Mesendoderm (in vitro differentiated cells): ENCODE measurements at regions not wholly inside any gene's neighbourhood (a gene's known extent, or its start where the extent isn't known, plus 50 kb on each side); places are given as distances from the start of the nearest gene placed in this dataset.

ENCODE experiments used
- DNase-seq: peaks from one replicate; pipeline ENCODE4 v3.0.0; 2013
- H2AK5ac ChIP-seq: 2 replicates; pipeline ENCODE4 v1.6.1; 2013; ENCODE audit warnings: low read length, inconsistent platforms
- H2BK120ac ChIP-seq: 2 replicates; pipeline ENCODE4 v1.6.1; 2013; ENCODE audit warnings: low read depth, mild to moderate bottlenecking, low read length, moderate library complexity, mixed read lengths
- H2BK15ac ChIP-seq: replicated peaks from 2 replicates; pipeline ENCODE4 v1.6.1; 2013; ENCODE audit warnings: low read depth, mild to moderate bottlenecking, moderate library complexity
- H2BK5ac ChIP-seq: 2 replicates; pipeline ENCODE4 v1.6.1; 2013; ENCODE audit warnings: low read length, inconsistent platforms
- H3K18ac ChIP-seq: 2 replicates; pipeline ENCODE4 v1.6.1; 2013; ENCODE audit warnings: mild to moderate bottlenecking, low read length, mixed read lengths
- H3K23ac ChIP-seq: one replicate; pipeline ENCODE4 v1.6.1; 2013; ENCODE audit warnings: low read length
- H3K27ac ChIP-seq: 2 replicates; pipeline ENCODE4 v1.5.1; 2013; ENCODE audit warnings: low read depth, mild to moderate bottlenecking, inconsistent platforms, low read length, moderate library complexity
- H3K27me3 ChIP-seq: 2 replicates; pipeline ENCODE4 v1.6.1; 2013; ENCODE audit warnings: low read length, control low read depth, mild to moderate bottlenecking, inconsistent platforms; ENCODE audit not compliant: insufficient read depth, poor library complexity
- H3K36me3 ChIP-seq: 2 replicates; pipeline ENCODE4 v1.6.1; 2013; ENCODE audit warnings: low read length, inconsistent platforms; ENCODE audit not compliant: control insufficient read depth, insufficient read depth
- H3K4ac ChIP-seq: one replicate; pipeline ENCODE4 v1.6.1; 2013; ENCODE audit warnings: low read depth, mild to moderate bottlenecking, low read length, moderate library complexity
- H3K4me1 ChIP-seq: 2 replicates; pipeline ENCODE4 v1.6.1; 2013; ENCODE audit warnings: low read depth, low read length, inconsistent platforms; ENCODE audit not compliant: control insufficient read depth
- H3K4me2 ChIP-seq: 2 replicates; pipeline ENCODE4 v1.6.1; 2013; ENCODE audit warnings: low read length
- H3K4me3 ChIP-seq: 2 replicates; pipeline ENCODE4 v1.5.1; 2013; ENCODE audit warnings: mild to moderate bottlenecking, low read length
- H3K56ac ChIP-seq: one replicate; pipeline ENCODE4 v1.6.1; 2013; ENCODE audit warnings: low read length
- H3K79me1 ChIP-seq: 2 replicates; pipeline ENCODE4 v1.6.1; 2013; ENCODE audit warnings: low read length, inconsistent platforms
- H3K79me2 ChIP-seq: 2 replicates; pipeline ENCODE4 v1.6.1; 2013; ENCODE audit warnings: mild to moderate bottlenecking, low read length; ENCODE audit not compliant: control insufficient read depth, insufficient read depth
- H3K9ac ChIP-seq: 2 replicates; pipeline ENCODE4 v1.6.1; 2013; ENCODE audit warnings: low read length, inconsistent platforms
- H4K5ac ChIP-seq: one replicate; pipeline ENCODE4 v1.6.1; 2013; ENCODE audit warnings: low read length
- H4K8ac ChIP-seq: one replicate; pipeline ENCODE4 v1.6.1; 2013; ENCODE audit warnings: low read depth, mild to moderate bottlenecking, control low read depth, low read length, moderate library complexity
- WGBS: extraction: QIAGEN DNeasy Blood & Tissue Kit; methylation state at CpG from one replicate; pipeline ENCODE4 v1.1.7; 2013; ENCODE audit warnings: low lambda C conversion rate, missing lambda C conversion rate; ENCODE audit not compliant: insufficient coverage; ENCODE audit errors: extremely low coverage; 5-methylcytosine and 5-hydroxymethylcytosine counted together

GRCh38 chr1:192067360-192067759, 90.9 kb upstream of the RGS18 start:
- Histone ChIP-seq H3K56ac (no peak overlapping the region), H3K9ac (no peak overlapping the region), H4K5ac (no peak overlapping the region), H3K27me3 (no peaks in the 10 kb centered on the region), H3K4me2 (no peak overlapping the region), H2BK15ac (no peak overlapping the region), H4K8ac (no peak overlapping the region), H2BK120ac (no peak overlapping the region), H3K23ac (no peak overlapping the region), H3K4me3 (no peak overlapping the region), H3K79me1 (no peaks in the 10 kb centered on the region), H3K27ac (no peak overlapping the region), H2AK5ac (no peak overlapping the region), H3K79me2 (no peaks in the 10 kb centered on the region), H2BK5ac (no peak overlapping the region), H3K18ac (no peak overlapping the region), H3K36me3 (no peaks in the 10 kb centered on the region), H3K4me1 (no peaks in the 10 kb centered on the region), H3K4ac (no peak overlapping the region)
- WGBS: no CpG with 5 or more reads among the region's 3 CpGs
- DNase-seq: peak; percentile 11

- H2BK120ac ChIP-seq: no peak overlapping the region
- no peak overlapping the region for H3K4me3 ChIP-seq
- no peak overlapping the region for H2AK5ac ChIP-seq
These were observed 88.0 kb upstream of the RGS18 start for GRCh38 chr1:192070213-192070612.

GRCh38 chr1:192080684-192081083, 77.6 kb upstream of the RGS18 start:
- Histone ChIP-seq H2BK15ac (no peak overlapping the region), H3K56ac (no peak overlapping the region), H3K9ac (no peak overlapping the region), H4K8ac (no peak overlapping the region), H2BK120ac (no peak overlapping the region), H3K36me3 (no peaks in the 10 kb centered on the region), H2AK5ac (no peak overlapping the region), H3K27ac (no peak overlapping the region), H3K79me2 (no peaks in the 10 kb centered on the region), H3K79me1 (no peaks in the 10 kb centered on the region), H3K4me3 (no peak overlapping the region), H4K5ac (no peak overlapping the region), H3K4me1 (no peaks in the 10 kb centered on the region), H3K18ac (no peak overlapping the region), H2BK5ac (no peak overlapping the region), H3K4me2 (no peak overlapping the region), H3K27me3 (no peaks in the 10 kb centered on the region), H3K4ac (no peak overlapping the region), H3K23ac (no peak overlapping the region)
- WGBS: no CpG with 5 or more reads among the region's 2 CpGs
- DNase-seq: no peak

More at GRCh38 chr1:192070213-192070612, 88.0 kb upstream of the RGS18 start:
- no peak overlapping the region for H3K4me2 ChIP-seq
- H3K23ac ChIP-seq: no peak overlapping the region
- no peak overlapping the region for H3K4ac ChIP-seq
- H3K56ac ChIP-seq: no peak overlapping the region
- H3K4me1 ChIP-seq: no peaks in the 10 kb centered on the region
- no peaks in the 10 kb centered on the region for H3K27me3 ChIP-seq
- no peaks in the 10 kb centered on the region for H3K79me2 ChIP-seq
- no peaks in the 10 kb centered on the region for H3K36me3 ChIP-seq
- no peak overlapping the region for H4K5ac ChIP-seq
- WGBS: 100% methylated on average over 1 of the region's 2 CpGs
- H3K9ac ChIP-seq: no peak overlapping the region
- H2BK15ac ChIP-seq: no peak overlapping the region
- H4K8ac ChIP-seq: no peak overlapping the region
- no peak for DNase-seq
- H2BK5ac ChIP-seq: no peak overlapping the region
- no peaks in the 10 kb centered on the region for H3K79me1 ChIP-seq
- H3K18ac ChIP-seq: no peak overlapping the region
- no peak overlapping the region for H3K27ac ChIP-seq

GRCh38 chr1:192081359-192081758, 76.9 kb upstream of the RGS18 start:
- Histone ChIP-seq H3K27ac (no peak overlapping the region), H3K27me3 (no peaks in the 10 kb centered on the region), H3K79me1 (no peaks in the 10 kb centered on the region)

GRCh38 chr1:192086644-192087043, 71.6 kb upstream of the RGS18 start:
- Histone ChIP-seq H3K9ac (no peak overlapping the region), H3K36me3 (no peaks in the 10 kb centered on the region), H3K4me2 (no peak overlapping the region), H3K79me2 (no peaks in the 10 kb centered on the region), H2BK5ac (no peak overlapping the region), H2BK15ac (no peak overlapping the region), H3K79me1 (no peaks in the 10 kb centered on the region), H3K56ac (no peak overlapping the region), H3K4me3 (no peak overlapping the region), H3K18ac (no peak overlapping the region), H3K27ac (no peak overlapping the region), H4K5ac (no peak overlapping the region), H2BK120ac (no peak overlapping the region), H4K8ac (no peak overlapping the region), H2AK5ac (no peak overlapping the region), H3K23ac (no peak overlapping the region), H3K27me3 (no peaks in the 10 kb centered on the region), H3K4me1 (no peaks in the 10 kb centered on the region), H3K4ac (no peak overlapping the region)
- no CpG with 5 or more reads among the region's 1 CpG for WGBS
- DNase-seq: no peak

More at GRCh38 chr1:192081359-192081758, 76.9 kb upstream of the RGS18 start:
- Histone ChIP-seq H3K9ac (no peak overlapping the region), H3K79me2 (no peaks in the 10 kb centered on the region), H2AK5ac (no peak overlapping the region), H2BK5ac (no peak overlapping the region), H3K36me3 (no peaks in the 10 kb centered on the region), H3K56ac (no peak overlapping the region), H3K23ac (no peak overlapping the region), H3K4me1 (no peaks in the 10 kb centered on the region), H4K8ac (no peak overlapping the region), H4K5ac (no peak overlapping the region), H2BK120ac (no peak overlapping the region), H3K4ac (no peak overlapping the region), H3K18ac (no peak overlapping the region), H3K4me3 (no peak overlapping the region), H3K4me2 (no peak overlapping the region), H2BK15ac (no peak overlapping the region)
- DNase-seq: no peak

GRCh38 chr1:192087334-192087733, 70.9 kb upstream of the RGS18 start:
- Histone ChIP-seq H3K79me2 (no peaks in the 10 kb centered on the region), H3K4me1 (no peaks in the 10 kb centered on the region), H3K79me1 (no peaks in the 10 kb centered on the region), H2BK120ac (no peak overlapping the region), H3K27ac (no peak overlapping the region), H3K4ac (no peak overlapping the region), H3K27me3 (no peaks in the 10 kb centered on the region), H2AK5ac (no peak overlapping the region), H4K8ac (no peak overlapping the region), H2BK15ac (no peak overlapping the region), H2BK5ac (no peak overlapping the region), H3K36me3 (no peaks in the 10 kb centered on the region), H3K4me2 (no peak overlapping the region), H4K5ac (no peak overlapping the region), H3K18ac (no peak overlapping the region), H3K4me3 (no peak overlapping the region), H3K23ac (no peak overlapping the region), H3K9ac (no peak overlapping the region), H3K56ac (no peak overlapping the region)
- no peak for DNase-seq
- no CpG with 5 or more reads among the region's 1 CpG for WGBS
